ENCODE measurements at regions not wholly inside any gene's neighbourhood (a gene's known extent, or its start where the extent isn't known, plus 50 kb on each side); places are given as distances from the start of the nearest gene placed in this dataset.

GRCh38 chr16:35642322-35642835, 2183.0 kb downstream of the TP53TG3F start:
- dilution Hi-C loops (cut with MboI; ENCODE audit: extremely low pct_ligation_motif_present, low sequenced_read_pairs), result no loop called here
- no peaks in the 10 kb centered on the region for H3K27me3 ChIP-seq (ENCODE audit: control insufficient read depth, extremely low read depth, insufficient read depth, low read length)
- no peaks in the 10 kb centered on the region for H4K20me1 ChIP-seq (ENCODE audit: control insufficient read depth, extremely low read depth, insufficient read depth, low read length)
- H3K4me3 ChIP-seq (ENCODE audit: control insufficient read depth in 2 of 3, extremely low read depth in 1 of 3, insufficient read depth in 2 of 3, low read depth in 1 of 3, low read length in 3 of 3), result no peak overlapping the region
- no peak for FAIRE-seq
- no peak overlapping the region for H2AFZ ChIP-seq (ENCODE audit: control insufficient read depth, low read length)
- no peaks in the 10 kb centered on the region for H3K9me3 ChIP-seq (ENCODE audit: control insufficient read depth, low read depth, low read length)
- H3K4me1 ChIP-seq (ENCODE audit: control insufficient read depth, extremely low read depth, insufficient read depth, low read length), result peaks cover 7% of the 10 kb centered on the region
- H3K27ac ChIP-seq (ENCODE audit: control insufficient read depth, insufficient read depth, low read length), result no peak overlapping the region
- TF ChIP-seq, protein P1, sequence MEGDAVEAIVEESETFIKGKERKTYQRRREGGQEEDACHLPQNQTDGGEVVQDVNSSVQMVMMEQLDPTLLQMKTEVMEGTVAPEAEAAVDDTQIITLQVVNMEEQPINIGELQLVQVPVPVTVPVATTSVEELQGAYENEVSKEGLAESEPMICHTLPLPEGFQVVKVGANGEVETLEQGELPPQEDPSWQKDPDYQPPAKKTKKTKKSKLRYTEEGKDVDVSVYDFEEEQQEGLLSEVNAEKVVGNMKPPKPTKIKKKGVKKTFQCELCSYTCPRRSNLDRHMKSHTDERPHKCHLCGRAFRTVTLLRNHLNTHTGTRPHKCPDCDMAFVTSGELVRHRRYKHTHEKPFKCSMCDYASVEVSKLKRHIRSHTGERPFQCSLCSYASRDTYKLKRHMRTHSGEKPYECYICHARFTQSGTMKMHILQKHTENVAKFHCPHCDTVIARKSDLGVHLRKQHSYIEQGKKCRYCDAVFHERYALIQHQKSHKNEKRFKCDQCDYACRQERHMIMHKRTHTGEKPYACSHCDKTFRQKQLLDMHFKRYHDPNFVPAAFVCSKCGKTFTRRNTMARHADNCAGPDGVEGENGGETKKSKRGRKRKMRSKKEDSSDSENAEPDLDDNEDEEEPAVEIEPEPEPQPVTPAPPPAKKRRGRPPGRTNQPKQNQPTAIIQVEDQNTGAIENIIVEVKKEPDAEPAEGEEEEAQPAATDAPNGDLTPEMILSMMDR (optimal IDR thresholded peaks at IDR 0.05 in 1 of 3, IDR thresholded peaks at IDR 0.05 in 1 of 3, conservative IDR thresholded peaks at IDR 0.05 in 1 of 3; ENCODE audit: extremely low read depth in 1 of 3, insufficient read depth in 2 of 3, low read length in 3 of 3), result no peak
- TF ChIP-seq EZH2 (IDR thresholded peaks at IDR 0.05; ENCODE audit: low read length), result no peak
- no peak for DNase-seq (ENCODE audit: low read depth, low spot score)
- H3K9ac ChIP-seq (ENCODE audit: control insufficient read depth, extremely low read depth, insufficient read depth, low read length), result no peak overlapping the region
- H3K36me3 ChIP-seq (ENCODE audit: control insufficient read depth in 2 of 2, extremely low read depth in 1 of 2, insufficient read depth in 2 of 2, low read length in 2 of 2), result no peaks in the 10 kb centered on the region
- H3K79me2 ChIP-seq (ENCODE audit: control insufficient read depth, insufficient read depth, low read length), result no peaks in the 10 kb centered on the region
- no peaks in the 10 kb centered on the region for H3K9me1 ChIP-seq (ENCODE audit: control insufficient read depth, extremely low read depth, insufficient read depth, low read length)
- no peak overlapping the region for H3K4me2 ChIP-seq (ENCODE audit: control insufficient read depth, extremely low read depth, insufficient read depth, low read depth, low read length)

DNA sequence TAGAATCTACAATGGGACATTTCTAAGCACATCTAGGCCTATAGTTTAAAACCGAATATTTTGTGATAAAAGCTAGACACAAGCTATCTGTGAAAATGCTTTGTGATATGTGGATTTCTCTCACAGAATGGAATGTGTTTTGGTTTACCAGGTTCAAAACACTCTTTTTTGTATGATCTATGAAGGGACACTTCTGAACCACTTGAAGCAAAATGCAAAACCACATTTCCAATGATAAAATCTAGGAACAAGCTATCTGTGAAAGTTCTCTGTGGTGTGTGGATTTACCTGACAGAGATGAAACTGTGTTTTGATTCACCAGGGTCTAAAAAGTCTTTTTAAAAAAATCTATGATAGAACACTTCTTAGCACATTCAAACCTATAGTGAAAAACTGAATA, 2192.4 kb downstream of the TP53TG3F start:
- no peak overlapping the region for H3K4me2 ChIP-seq (ENCODE audit: control insufficient read depth, extremely low read depth, insufficient read depth, low read depth, low read length)
- no peaks in the 10 kb centered on the region for H3K79me2 ChIP-seq (ENCODE audit: control insufficient read depth, insufficient read depth, low read length)
- H3K36me3 ChIP-seq (ENCODE audit: control insufficient read depth in 2 of 2, extremely low read depth in 1 of 2, insufficient read depth in 2 of 2, low read length in 2 of 2), result no peaks in the 10 kb centered on the region
- H3K9ac ChIP-seq (ENCODE audit: control insufficient read depth, extremely low read depth, insufficient read depth, low read length), result no peak overlapping the region
- no peaks in the 10 kb centered on the region for H3K27me3 ChIP-seq (ENCODE audit: control insufficient read depth, extremely low read depth, insufficient read depth, low read length)
- H3K4me1 ChIP-seq (ENCODE audit: control insufficient read depth, extremely low read depth, insufficient read depth, low read length), result no peaks in the 10 kb centered on the region
- FAIRE-seq (no peak), DNase-seq (ENCODE audit: low read depth, low spot score) (no peak)
- TF ChIP-seq, protein P1 (optimal IDR thresholded peaks at IDR 0.05 in 1 of 3, IDR thresholded peaks at IDR 0.05 in 1 of 3, conservative IDR thresholded peaks at IDR 0.05 in 1 of 3; ENCODE audit: extremely low read depth in 1 of 3, insufficient read depth in 2 of 3, low read length in 3 of 3), result no peak
- TF ChIP-seq EZH2 (IDR thresholded peaks at IDR 0.05; ENCODE audit: low read length), result no peak
- no peak overlapping the region for H3K27ac ChIP-seq (ENCODE audit: control insufficient read depth, insufficient read depth, low read length)
- H3K4me3 ChIP-seq (ENCODE audit: control insufficient read depth in 2 of 3, extremely low read depth in 1 of 3, insufficient read depth in 2 of 3, low read depth in 1 of 3, low read length in 3 of 3), result no peak overlapping the region
- H4K20me1 ChIP-seq (ENCODE audit: control insufficient read depth, extremely low read depth, insufficient read depth, low read length), result no peaks in the 10 kb centered on the region
- H3K9me3 ChIP-seq (ENCODE audit: control insufficient read depth, low read depth, low read length), result no peaks in the 10 kb centered on the region
- dilution Hi-C loops (cut with MboI; ENCODE audit: extremely low pct_ligation_motif_present, low sequenced_read_pairs), result no loop called here
- H3K9me1 ChIP-seq (ENCODE audit: control insufficient read depth, extremely low read depth, insufficient read depth, low read length), result no peaks in the 10 kb centered on the region
- H2AFZ ChIP-seq (ENCODE audit: control insufficient read depth, low read length), result no peak overlapping the region

All from keratinocyte (primary cell).